ENCODE measurements at regions not wholly inside any gene's neighbourhood (a gene's known extent, or its start where the extent isn't known, plus 50 kb on each side); places are given as distances from the start of the nearest gene placed in this dataset.
A peak's percentile ranks its signal among the peaks of the same experiment; 100 is the strongest.

GRCh38 chr1:30372792-30373433 lies 350.5 kb downstream of the MATN1 start:
- peak in 1 of 2 donors; percentile 42 for DNase-seq
- TF ChIP-seq, protein P1, sequence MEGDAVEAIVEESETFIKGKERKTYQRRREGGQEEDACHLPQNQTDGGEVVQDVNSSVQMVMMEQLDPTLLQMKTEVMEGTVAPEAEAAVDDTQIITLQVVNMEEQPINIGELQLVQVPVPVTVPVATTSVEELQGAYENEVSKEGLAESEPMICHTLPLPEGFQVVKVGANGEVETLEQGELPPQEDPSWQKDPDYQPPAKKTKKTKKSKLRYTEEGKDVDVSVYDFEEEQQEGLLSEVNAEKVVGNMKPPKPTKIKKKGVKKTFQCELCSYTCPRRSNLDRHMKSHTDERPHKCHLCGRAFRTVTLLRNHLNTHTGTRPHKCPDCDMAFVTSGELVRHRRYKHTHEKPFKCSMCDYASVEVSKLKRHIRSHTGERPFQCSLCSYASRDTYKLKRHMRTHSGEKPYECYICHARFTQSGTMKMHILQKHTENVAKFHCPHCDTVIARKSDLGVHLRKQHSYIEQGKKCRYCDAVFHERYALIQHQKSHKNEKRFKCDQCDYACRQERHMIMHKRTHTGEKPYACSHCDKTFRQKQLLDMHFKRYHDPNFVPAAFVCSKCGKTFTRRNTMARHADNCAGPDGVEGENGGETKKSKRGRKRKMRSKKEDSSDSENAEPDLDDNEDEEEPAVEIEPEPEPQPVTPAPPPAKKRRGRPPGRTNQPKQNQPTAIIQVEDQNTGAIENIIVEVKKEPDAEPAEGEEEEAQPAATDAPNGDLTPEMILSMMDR (IDR thresholded peaks at IDR 0.05), result no peak
- no peak overlapping the region for H3K4me3 ChIP-seq
- H3K4me1 ChIP-seq, result no peaks in the 10 kb centered on the region
- H3K9me3 ChIP-seq, result no peaks in the 10 kb centered on the region
- H3K36me3 ChIP-seq, result no peaks in the 10 kb centered on the region
- intact Hi-C loops (cut with DNase I; ENCODE audit: low total_unique reads), result no loop called here
- H3K27ac ChIP-seq, result no peak overlapping the region
- peaks cover 0 to 53% of the 10 kb centered on the region in 2 donors for H3K27me3 ChIP-seq

DNA sequence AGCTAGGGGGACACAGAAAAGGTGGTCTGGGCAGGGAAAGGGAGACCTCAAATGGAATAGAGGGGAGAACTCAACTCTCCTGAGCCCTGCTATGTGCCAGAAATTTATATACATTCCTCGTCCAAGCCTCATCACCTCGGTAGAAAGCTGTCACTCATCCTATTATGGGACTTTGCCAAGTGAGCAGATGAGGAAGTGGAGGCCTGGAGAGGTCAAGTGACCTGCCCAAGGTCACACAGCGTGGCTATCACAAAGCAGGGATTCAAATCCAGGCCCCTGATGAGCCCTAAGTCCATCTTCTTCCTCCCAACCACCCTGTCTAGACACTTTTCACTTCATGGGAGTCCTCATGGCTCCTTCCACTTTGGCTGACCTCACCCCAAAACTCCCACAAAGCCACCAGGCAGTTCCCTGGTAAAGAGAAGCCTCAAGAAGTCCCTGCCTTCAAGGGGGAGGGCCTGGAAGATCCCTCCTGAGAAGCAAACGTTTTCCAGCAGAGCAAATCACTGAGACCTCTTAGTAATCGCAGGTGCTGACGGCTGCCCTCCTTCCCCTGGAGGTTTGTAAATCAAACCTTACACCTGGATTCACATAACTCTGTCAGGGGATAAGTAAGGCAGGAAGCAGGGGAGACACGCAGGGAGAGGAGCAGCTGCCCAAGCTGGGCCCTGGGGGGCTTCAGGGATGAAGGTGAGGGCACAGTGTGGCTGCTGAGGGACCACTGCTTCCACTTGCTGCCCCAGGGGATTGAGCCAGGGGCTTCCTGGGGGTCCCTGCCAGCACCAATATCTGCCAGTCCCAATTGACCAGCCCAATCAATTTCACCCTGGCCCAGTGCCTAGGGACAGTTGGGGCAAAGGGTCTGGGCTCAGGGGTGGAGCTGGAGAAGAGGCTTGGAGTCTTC lies 351.2 kb downstream of the MATN1 start:
- H3K4me1 ChIP-seq, result no peaks in the 10 kb centered on the region
- TF ChIP-seq, protein P1 (IDR thresholded peaks at IDR 0.05), result no peak
- no peak overlapping the region for H3K27ac ChIP-seq
- no peak overlapping the region for H3K4me3 ChIP-seq
- H3K36me3 ChIP-seq, result no peaks in the 10 kb centered on the region
- intact Hi-C loops (cut with DNase I; ENCODE audit: low total_unique reads), result no loop called here
- peak in 1 of 2 donors; percentile 21 for DNase-seq
- H3K27me3 ChIP-seq, result peaks cover 0 to 45% of the 10 kb centered on the region in 2 donors
- H3K9me3 ChIP-seq, result no peaks in the 10 kb centered on the region

- no peaks in the 10 kb centered on the region for H3K9me3 ChIP-seq
- H3K27ac ChIP-seq, result no peak overlapping the region
- no peak overlapping the region for H3K4me3 ChIP-seq
- H3K4me1 ChIP-seq, result no peaks in the 10 kb centered on the region
- TF ChIP-seq, protein P1 (IDR thresholded peaks at IDR 0.05), result no peak
- peaks cover 0 to 42% of the 10 kb centered on the region in 2 donors for H3K27me3 ChIP-seq
- no peaks in the 10 kb centered on the region for H3K36me3 ChIP-seq
- DNase-seq, result peak in 1 of 2 donors; percentile 44
- intact Hi-C loops (cut with DNase I; ENCODE audit: low total_unique reads), result no loop called here
Observed at GRCh38 chr1:30371179-30371788, 352.1 kb downstream of the MATN1 start.

- DNase-seq, result peak in 1 of 2 donors; percentile 33
- Histone ChIP-seq H3K27ac (no peak overlapping the region), H3K36me3 (no peaks in the 10 kb centered on the region), H3K9me3 (no peaks in the 10 kb centered on the region), H3K4me3 (no peak overlapping the region), H3K4me1 (no peaks in the 10 kb centered on the region), H3K27me3 (peaks cover 0 to 29% of the 10 kb centered on the region in 2 donors)
- intact Hi-C loops (cut with DNase I; ENCODE audit: low total_unique reads), result no loop called here
- TF ChIP-seq, protein P1 (IDR thresholded peaks at IDR 0.05), result no peak
Observed at GRCh38 chr1:30368651-30369240, 354.6 kb downstream of the MATN1 start.

DNA sequence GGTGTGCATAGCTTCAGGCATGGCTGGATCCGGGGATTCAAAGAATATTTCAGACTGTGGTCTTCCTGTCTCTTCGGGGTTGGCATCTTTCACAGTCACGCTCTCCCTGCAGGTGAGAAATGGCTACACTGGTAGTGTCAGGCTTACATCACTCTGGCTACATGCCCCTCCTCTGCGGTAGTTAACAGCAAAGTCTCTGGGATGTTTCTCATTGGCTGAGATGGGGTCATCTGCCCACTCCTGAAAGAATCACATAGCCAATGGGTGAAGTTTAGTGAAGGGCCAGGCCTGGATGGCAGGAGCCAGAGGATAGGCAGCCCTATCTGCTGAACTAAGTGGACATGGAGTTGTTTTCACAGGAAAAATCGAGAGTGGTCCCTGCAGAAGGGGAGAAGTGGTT lies 356.5 kb downstream of the MATN1 start:
- intact Hi-C loops (cut with DNase I; ENCODE audit: low total_unique reads), result no loop called here
- H3K27me3 ChIP-seq, result peaks cover 0 to 28% of the 10 kb centered on the region in 2 donors
- no peaks in the 10 kb centered on the region for H3K4me1 ChIP-seq
- H3K9me3 ChIP-seq, result no peaks in the 10 kb centered on the region
- no peak for DNase-seq
- H3K4me3 ChIP-seq, result no peak overlapping the region
- TF ChIP-seq, protein P1 (IDR thresholded peaks at IDR 0.05), result no peak
- no peak overlapping the region for H3K27ac ChIP-seq
- no peaks in the 10 kb centered on the region for H3K36me3 ChIP-seq

Data from tibial artery (tissue), 4 donors.